ENCODE measurements at regions not wholly inside any gene's neighbourhood (a gene's known extent, or its start where the extent isn't known, plus 50 kb on each side); places are given as distances from the start of the nearest gene placed in this dataset.

DNA sequence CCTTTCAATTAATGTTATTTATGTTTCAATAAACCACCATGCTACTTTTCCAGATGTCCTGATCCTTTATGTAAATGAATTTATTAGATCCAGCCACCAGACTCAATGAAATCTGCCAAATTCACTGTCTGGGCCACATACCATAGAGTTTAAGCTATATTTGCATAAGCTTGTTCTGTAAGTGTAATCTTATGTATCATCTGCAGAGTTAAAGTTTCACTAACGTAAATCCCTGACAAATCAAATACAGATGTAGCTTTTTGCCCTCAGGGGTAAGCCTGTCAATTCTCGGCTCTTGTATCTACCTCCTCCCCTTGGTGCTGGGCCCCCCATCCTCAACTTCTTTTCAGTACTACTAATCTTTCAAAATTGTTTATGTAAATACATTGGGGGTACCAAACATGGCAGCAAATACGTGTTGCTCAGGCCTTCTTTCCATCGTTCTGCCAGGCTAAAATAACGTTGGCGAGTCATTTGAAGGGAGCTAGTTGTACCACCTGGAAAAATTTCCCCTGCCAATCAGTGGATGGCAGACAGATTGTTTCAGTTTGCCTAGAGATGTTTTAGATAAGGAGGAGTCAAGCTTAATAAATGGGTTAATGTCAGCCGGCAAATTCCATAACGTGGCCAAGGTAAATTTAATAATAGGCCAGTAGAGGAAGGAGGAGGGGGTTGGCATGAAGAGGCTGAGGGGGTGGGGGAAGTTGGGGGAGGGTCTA is 79.6 kb downstream of the RPS12 start:
- TF ChIP-seq, protein P1, sequence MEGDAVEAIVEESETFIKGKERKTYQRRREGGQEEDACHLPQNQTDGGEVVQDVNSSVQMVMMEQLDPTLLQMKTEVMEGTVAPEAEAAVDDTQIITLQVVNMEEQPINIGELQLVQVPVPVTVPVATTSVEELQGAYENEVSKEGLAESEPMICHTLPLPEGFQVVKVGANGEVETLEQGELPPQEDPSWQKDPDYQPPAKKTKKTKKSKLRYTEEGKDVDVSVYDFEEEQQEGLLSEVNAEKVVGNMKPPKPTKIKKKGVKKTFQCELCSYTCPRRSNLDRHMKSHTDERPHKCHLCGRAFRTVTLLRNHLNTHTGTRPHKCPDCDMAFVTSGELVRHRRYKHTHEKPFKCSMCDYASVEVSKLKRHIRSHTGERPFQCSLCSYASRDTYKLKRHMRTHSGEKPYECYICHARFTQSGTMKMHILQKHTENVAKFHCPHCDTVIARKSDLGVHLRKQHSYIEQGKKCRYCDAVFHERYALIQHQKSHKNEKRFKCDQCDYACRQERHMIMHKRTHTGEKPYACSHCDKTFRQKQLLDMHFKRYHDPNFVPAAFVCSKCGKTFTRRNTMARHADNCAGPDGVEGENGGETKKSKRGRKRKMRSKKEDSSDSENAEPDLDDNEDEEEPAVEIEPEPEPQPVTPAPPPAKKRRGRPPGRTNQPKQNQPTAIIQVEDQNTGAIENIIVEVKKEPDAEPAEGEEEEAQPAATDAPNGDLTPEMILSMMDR (conservative IDR thresholded peaks at IDR 0.05; ENCODE audit: low read depth, low read length) = no peak
- TF ChIP-seq RAD21 (IDR thresholded peaks at IDR 0.05; ENCODE audit: low read length) (no peak), SMC3 (IDR thresholded peaks at IDR 0.05; ENCODE audit: low read depth, low read length) (no peak), RFX5 (IDR thresholded peaks at IDR 0.05; ENCODE audit: low read depth, low read length) (no peak), RCOR1 (IDR thresholded peaks at IDR 0.05; ENCODE audit: insufficient replicate concordance, low read length) (no peak), POLR2A (IDR thresholded peaks at IDR 0.05; ENCODE audit: low read depth, low read length) (no peak), MXI1 (IDR thresholded peaks at IDR 0.05; ENCODE audit: borderline replicate concordance, low read depth, low read length) (no peak), NFE2L2 (IDR thresholded peaks at IDR 0.05; ENCODE audit: low read depth, low read length) (no peak), FOS (IDR thresholded peaks at IDR 0.05; ENCODE audit: low read depth, low read length) (no peak), MAZ (IDR thresholded peaks at IDR 0.05; ENCODE audit: borderline replicate concordance, low read depth, low read length) (no peak)
- TF ChIP-seq, protein P2, sequence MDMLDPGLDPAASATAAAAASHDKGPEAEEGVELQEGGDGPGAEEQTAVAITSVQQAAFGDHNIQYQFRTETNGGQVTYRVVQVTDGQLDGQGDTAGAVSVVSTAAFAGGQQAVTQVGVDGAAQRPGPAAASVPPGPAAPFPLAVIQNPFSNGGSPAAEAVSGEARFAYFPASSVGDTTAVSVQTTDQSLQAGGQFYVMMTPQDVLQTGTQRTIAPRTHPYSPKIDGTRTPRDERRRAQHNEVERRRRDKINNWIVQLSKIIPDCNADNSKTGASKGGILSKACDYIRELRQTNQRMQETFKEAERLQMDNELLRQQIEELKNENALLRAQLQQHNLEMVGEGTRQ (IDR thresholded peaks at IDR 0.05; ENCODE audit: low read depth, low read length) = no peak

All from IMR-90 (cell line).